ENCODE measurements at regions not wholly inside any gene's neighbourhood (a gene's known extent, or its start where the extent isn't known, plus 50 kb on each side); places are given as distances from the start of the nearest gene placed in this dataset.

GRCh38 chr7:25432807-25433206 lies 204.5 kb upstream of the NPVF start:
- TF ChIP-seq EZH2 (IDR thresholded peaks at IDR 0.05; ENCODE audit: low read length, missing control alignments) (no peak), CTCF (conservative IDR thresholded peaks at IDR 0.05 in 1 of 2, IDR thresholded peaks at IDR 0.05 in 1 of 2; ENCODE audit: low read depth in 1 of 2, low read length in 2 of 2) (no peak)
